ENCODE measurements at regions not wholly inside any gene's neighbourhood (a gene's known extent, or its start where the extent isn't known, plus 50 kb on each side); places are given as distances from the start of the nearest gene placed in this dataset.

- TF ChIP-seq ZNF449 (tag by site-specific recombination; IDR thresholded peaks at IDR 0.05) (no peak), PBX3 (CRISPR knock-in tag; IDR thresholded peaks at IDR 0.05) (no peak), ZSCAN16 (tag by site-specific recombination; IDR thresholded peaks at IDR 0.05) (no peak), ZNF416 (tag by site-specific recombination; IDR thresholded peaks at IDR 0.05) (no peak), ZNF426 (tag by site-specific recombination; IDR thresholded peaks at IDR 0.05) (no peak), PRDM4 (tag by site-specific recombination; IDR thresholded peaks at IDR 0.05) (no peak), ZNF501 (tag by site-specific recombination; IDR thresholded peaks at IDR 0.05) (no peak), ZBTB26 (tag by site-specific recombination; optimal IDR thresholded peaks at IDR 0.05) (no peak), ZNF629 (tag by site-specific recombination; IDR thresholded peaks at IDR 0.05) (no peak)
Measured at GRCh38 chr21:15626031-15626430, 103.8 kb upstream of the USP25 start (continued).

GRCh38 chr21:15627011-15627410 is 102.8 kb upstream of the USP25 start:
- no peaks in the 10 kb centered on the region for H3K36me3 ChIP-seq (ENCODE audit: control insufficient read depth in 2 of 2, insufficient read depth in 1 of 2, low read length in 2 of 2)
- ChIA-PET POLR2A (no interaction called here), CTCF (interaction anchor here (0.7 kb wide), 1 partner anchor 797 kb away, joined by 3 read pairs; no protein-coding TSS in a partner anchor)
- no peak overlapping the region for H3K4me3 ChIP-seq (ENCODE audit: low read depth, low read length)
- H3K27ac ChIP-seq (ENCODE audit: extremely low read depth, low read depth, low read length) = no peak overlapping the region
- no peaks in the 10 kb centered on the region for H3K9me3 ChIP-seq (ENCODE audit: control insufficient read depth, insufficient read depth, low read depth, low read length)
- no peaks in the 10 kb centered on the region for H3K4me1 ChIP-seq (ENCODE audit: control insufficient read depth, insufficient read depth, low read length)
- TF ChIP-seq GLI2 (tag by site-specific recombination; IDR thresholded peaks at IDR 0.05; ENCODE audit: borderline replicate concordance, low read depth) (no peak), GLI4 (tag by site-specific recombination; IDR thresholded peaks at IDR 0.05) (no peak), REPIN1 (tag by site-specific recombination; IDR thresholded peaks at IDR 0.05; ENCODE audit: low read depth) (no peak), ZNF148 (tag by site-specific recombination; IDR thresholded peaks at IDR 0.05; ENCODE audit: borderline replicate concordance) (no peak), PBX3 (CRISPR knock-in tag; IDR thresholded peaks at IDR 0.05) (no peak), ZNF350 (tag by site-specific recombination; IDR thresholded peaks at IDR 0.05) (no peak), ZNF426 (tag by site-specific recombination; IDR thresholded peaks at IDR 0.05) (no peak), ZNF626 (tag by site-specific recombination; IDR thresholded peaks at IDR 0.05) (no peak), PRDM4 (tag by site-specific recombination; IDR thresholded peaks at IDR 0.05) (no peak), ZNF202 (tag by site-specific recombination; IDR thresholded peaks at IDR 0.05; ENCODE audit: borderline replicate concordance) (no peak), ZNF292 (tag by site-specific recombination; IDR thresholded peaks at IDR 0.05; ENCODE audit: borderline replicate concordance, low read depth) (no peak), ZNF248 (tag by site-specific recombination; IDR thresholded peaks at IDR 0.05) (no peak), ZIC2 (tag by site-specific recombination; IDR thresholded peaks at IDR 0.05) (no peak), GLIS2 (tag by site-specific recombination; IDR thresholded peaks at IDR 0.05) (no peak), ZNF654 (tag by site-specific recombination; IDR thresholded peaks at IDR 0.05; ENCODE audit: low read depth) (no peak), BCL11B (tag by site-specific recombination; IDR thresholded peaks at IDR 0.05; ENCODE audit: low read depth) (no peak), ZNF510 (tag by site-specific recombination; IDR thresholded peaks at IDR 0.05; ENCODE audit: insufficient replicate concordance) (no peak)

Data from HEK293 (cell line).